Left ventricle myocardium inferior (tissue), 1 donor: ENCODE measurements at regions not wholly inside any gene's neighbourhood (a gene's known extent, or its start where the extent isn't known, plus 50 kb on each side); places are given as distances from the start of the nearest gene placed in this dataset.

Source experiments
- DNase-seq: peaks from one replicate; pipeline ENCODE4 v3.0.0-alpha.2; 2020
- H3K27ac ChIP-seq: fragments of 200-600 bp; replicated peaks from 2 replicates; pipeline ENCODE4 v1.8.0; 2021
- H3K27me3 ChIP-seq: fragments of 200-600 bp; 2 replicates; pipeline ENCODE4 v1.8.0; 2021; ENCODE audit warnings: low read depth
- H3K36me3 ChIP-seq: fragments of 200-600 bp; 2 replicates; pipeline ENCODE4 v1.8.0; 2021
- H3K4me1 ChIP-seq: fragments of 200-600 bp; 2 replicates; pipeline ENCODE4 v1.8.0; 2021
- H3K4me3 ChIP-seq: fragments of 200-600 bp; 2 replicates; pipeline ENCODE4 v1.8.0; 2021; ENCODE audit warnings: mild to moderate bottlenecking, moderate library complexity
- H3K9me3 ChIP-seq: fragments of 200-600 bp; replicated peaks from 2 replicates; pipeline ENCODE4 v1.8.0; 2021
- CTCF ChIP-seq: fragments of 200-600 bp; IDR thresholded peaks from 2 replicates; pipeline ENCODE4 v1.8.0; 2021; ENCODE audit warnings: antibody characterized with exemption, mild to moderate bottlenecking, borderline replicate concordance
- intact Hi-C: fragments of 100-400 bp; cut with micrococcal nuclease; formaldehyde crosslinking; loops from one replicate; pipeline ENCODE4 v1.11.0; 2022
- donor health status: DM: no; HTN: yes; CAD: no; lungs with severe emphysema.

- intact Hi-C loops: no loop called here
- Histone ChIP-seq H3K27me3 (no peaks in the 10 kb centered on the region), H3K27ac (no peak overlapping the region), H3K36me3 (no peaks in the 10 kb centered on the region), H3K4me3 (no peak overlapping the region), H3K9me3 (no peaks in the 10 kb centered on the region), H3K4me1 (no peaks in the 10 kb centered on the region)
- TF ChIP-seq CTCF: peak; percentile 48
- DNase-seq: no peak
These were observed 119.9 kb upstream of the NDUFV2 start for GRCh38 chr18:8982416-8983183.

- Histone ChIP-seq H3K36me3 (no peaks in the 10 kb centered on the region), H3K27ac (no peak overlapping the region), H3K4me1 (no peaks in the 10 kb centered on the region), H3K9me3 (no peaks in the 10 kb centered on the region), H3K27me3 (no peaks in the 10 kb centered on the region), H3K4me3 (no peak overlapping the region)
- no peak for TF ChIP-seq CTCF
- DNase-seq: no peak
- intact Hi-C loops: no loop called here
These were observed 119.3 kb upstream of the NDUFV2 start for GRCh38 chr18:8983195-8983594.

- Histone ChIP-seq H3K27me3 (no peaks in the 10 kb centered on the region), H3K4me3 (no peak overlapping the region), H3K4me1 (no peaks in the 10 kb centered on the region), H3K9me3 (no peaks in the 10 kb centered on the region), H3K27ac (no peak overlapping the region), H3K36me3 (no peaks in the 10 kb centered on the region)
- DNase-seq: no peak
- intact Hi-C loops: no loop called here
- no peak for TF ChIP-seq CTCF
These were observed 118.3 kb upstream of the NDUFV2 start for GRCh38 chr18:8984131-8984721.

- no peak overlapping the region for H3K27ac ChIP-seq
- no peaks in the 10 kb centered on the region for H3K9me3 ChIP-seq
- no peaks in the 10 kb centered on the region for H3K27me3 ChIP-seq
- DNase-seq: no peak
- H3K4me3 ChIP-seq: no peak overlapping the region
- TF ChIP-seq CTCF: no peak
- H3K36me3 ChIP-seq: no peaks in the 10 kb centered on the region
- intact Hi-C loops: no loop called here
- H3K4me1 ChIP-seq: no peaks in the 10 kb centered on the region
These were observed 115.3 kb upstream of the NDUFV2 start for GRCh38 chr18:8987241-8987640.

- intact Hi-C loops: no loop called here
These were observed 114.1 kb upstream of the NDUFV2 start for GRCh38 chr18:8988260-8988871.

More at GRCh38 chr18:8988260-8988871, 114.1 kb upstream of the NDUFV2 start:
- Histone ChIP-seq H3K36me3 (no peaks in the 10 kb centered on the region), H3K27ac (no peak overlapping the region), H3K4me3 (no peak overlapping the region), H3K27me3 (no peaks in the 10 kb centered on the region), H3K9me3 (no peaks in the 10 kb centered on the region), H3K4me1 (no peaks in the 10 kb centered on the region)
- peak; percentile 81 for TF ChIP-seq CTCF
- DNase-seq: peak; percentile 32
